Activated B cell treated with CpG ODN at 0.5 μM for 24 hours (primary cell): ENCODE measurements at regions not wholly inside any gene's neighbourhood (a gene's known extent, or its start where the extent isn't known, plus 50 kb on each side); places are given as distances from the start of the nearest gene placed in this dataset.

Experiments used
- ATAC-seq: fragments of 200-7000 bp; cut with Tn5 transposase; one replicate; pipeline ENCODE4 v1.10.0; 2021; ENCODE audit warnings: low read depth, mild to moderate bottlenecking, moderate library complexity
- CTCF ChIA-PET: fragments of 350-600 bp; sonication (Branson Sonifier 250); formaldehyde crosslinking; loops from one replicate; lab custom pipeline; 2021; ENCODE audit warnings: antibody characterized with exemption; lab: Charles Lee
- POLR2A ChIA-PET: fragments of 350-600 bp; sonication (Branson Sonifier 250); formaldehyde crosslinking; loops from one replicate; lab custom pipeline; 2021; ENCODE audit warnings: antibody characterized with exemption; lab: Charles Lee
- DNase-seq: peaks from one replicate; pipeline ENCODE4 v3.0.0; 2022
- H3K27ac Mint-ChIP-seq: one replicate; pipeline ENCODE4 v1.8.0; 2020; ENCODE audit warnings: mixed read lengths
- H3K27me3 Mint-ChIP-seq: one replicate; pipeline ENCODE4 v1.8.0; 2021; ENCODE audit warnings: mixed read lengths
- H3K36me3 Mint-ChIP-seq: one replicate; pipeline ENCODE4 v1.8.0; 2021; ENCODE audit warnings: low read depth, mixed read lengths
- H3K4me1 Mint-ChIP-seq: one replicate; pipeline ENCODE4 v1.8.0; 2021; ENCODE audit warnings: mixed read lengths
- H3K4me3 Mint-ChIP-seq: one replicate; pipeline ENCODE4 v1.8.0; 2020; ENCODE audit warnings: mild to moderate bottlenecking, mixed read lengths
- H3K9me3 Mint-ChIP-seq: one replicate; pipeline ENCODE4 v1.8.0; 2020; ENCODE audit warnings: mixed read lengths
- CTCF ChIP-seq: fragments of 200-600 bp; IDR thresholded peaks from one replicate; pipeline ENCODE4 v1.8.0; 2022; ENCODE audit warnings: antibody characterized with exemption, mild to moderate bottlenecking
- intact Hi-C: fragments of 100-400 bp; cut with micrococcal nuclease; formaldehyde crosslinking; loops from one replicate; pipeline ENCODE4 v1.15.1; 2024

- ChIA-PET POLR2A (no interaction called here), CTCF (no interaction called here)
- H3K9me3 Mint-ChIP-seq: no peaks in the 10 kb centered on the region
- TF ChIP-seq CTCF: no peak
- H3K4me3 Mint-ChIP-seq: no peak overlapping the region
- ATAC-seq (no peak), DNase-seq (no peak)
- H3K27ac Mint-ChIP-seq: no peak overlapping the region
- H3K27me3 Mint-ChIP-seq: peaks cover 6% of the 10 kb centered on the region
- H3K36me3 Mint-ChIP-seq: no peaks in the 10 kb centered on the region
- intact Hi-C loops: no loop called here
- H3K4me1 Mint-ChIP-seq: no peaks in the 10 kb centered on the region
Measured at GRCh38 chr1:166327886-166328285, 161.1 kb upstream of the FAM78B start.

GRCh38 chr1:166328956-166329355, 162.2 kb upstream of the FAM78B start:
- no peaks in the 10 kb centered on the region for H3K36me3 Mint-ChIP-seq
- no peaks in the 10 kb centered on the region for H3K9me3 Mint-ChIP-seq
- ATAC-seq (no peak), DNase-seq (no peak)
- H3K27ac Mint-ChIP-seq: no peak overlapping the region
- peaks cover 6% of the 10 kb centered on the region for H3K27me3 Mint-ChIP-seq
- no peaks in the 10 kb centered on the region for H3K4me1 Mint-ChIP-seq
- TF ChIP-seq CTCF: no peak
- CTCF ChIA-PET: no interaction called here
- H3K4me3 Mint-ChIP-seq: no peak overlapping the region
- intact Hi-C loops: no loop called here
- POLR2A ChIA-PET: no interaction called here

- Mint-ChIP-seq H3K4me3 (no peak overlapping the region), H3K27me3 (peaks cover 6% of the 10 kb centered on the region), H3K4me1 (no peaks in the 10 kb centered on the region), H3K9me3 (no peaks in the 10 kb centered on the region), H3K27ac (no peak overlapping the region), H3K36me3 (no peaks in the 10 kb centered on the region)
- POLR2A ChIA-PET: no interaction called here
- intact Hi-C loops: no loop called here
- no peak for TF ChIP-seq CTCF
- DNase-seq (no peak), ATAC-seq (no peak)
- CTCF ChIA-PET: no interaction called here
Measured at GRCh38 chr1:166330096-166330495, 163.3 kb upstream of the FAM78B start.

- H3K36me3 Mint-ChIP-seq: no peaks in the 10 kb centered on the region
- H3K27me3 Mint-ChIP-seq: no peaks in the 10 kb centered on the region
- ATAC-seq (no peak), DNase-seq (no peak)
- no peaks in the 10 kb centered on the region for H3K9me3 Mint-ChIP-seq
- H3K4me1 Mint-ChIP-seq: no peaks in the 10 kb centered on the region
- no peak for TF ChIP-seq CTCF
- ChIA-PET POLR2A (no interaction called here), CTCF (no interaction called here)
- no peak overlapping the region for H3K4me3 Mint-ChIP-seq
- H3K27ac Mint-ChIP-seq: no peak overlapping the region
- intact Hi-C loops: no loop called here
Measured at GRCh38 chr1:166338105-166338504, 171.3 kb upstream of the FAM78B start.

- Mint-ChIP-seq H3K27me3 (no peaks in the 10 kb centered on the region), H3K4me3 (no peak overlapping the region), H3K36me3 (no peaks in the 10 kb centered on the region), H3K27ac (no peak overlapping the region), H3K9me3 (no peaks in the 10 kb centered on the region), H3K4me1 (no peaks in the 10 kb centered on the region)
- TF ChIP-seq CTCF: no peak
- intact Hi-C loops: no loop called here
- DNase-seq (no peak), ATAC-seq (no peak)
- POLR2A ChIA-PET: no interaction called here
- CTCF ChIA-PET: no interaction called here
Measured at GRCh38 chr1:166340709-166341108, 173.9 kb upstream of the FAM78B start.
